22Rv1 (cell line): ENCODE measurements at regions not wholly inside any gene's neighbourhood (a gene's known extent, or its start where the extent isn't known, plus 50 kb on each side); places are given as distances from the start of the nearest gene placed in this dataset.

Source experiments
- CTCF ChIP-seq: fragments of 450-650 bp; IDR thresholded peaks from 2 replicates; pipeline ENCODE4 v1.5.1; 2017; ENCODE audit warnings: mild to moderate bottlenecking
- ZFX ChIP-seq: fragments of 450-650 bp; IDR thresholded peaks from 2 replicates; pipeline ENCODE4 v1.6.1; 2017; ENCODE audit warnings: antibody characterized with exemption, borderline replicate concordance

GRCh38 chr16:75916451-75916850 lies 190.2 kb upstream of the CPHXL start:
- TF ChIP-seq ZFX = no peak
- no peak for TF ChIP-seq CTCF
